GM21390 (cell line): ENCODE measurements at regions not wholly inside any gene's neighbourhood (a gene's known extent, or its start where the extent isn't known, plus 50 kb on each side); places are given as distances from the start of the nearest gene placed in this dataset.
"Not testable (repeated sequence)": the region's sequence is repeated elsewhere in the genome, so short reads cannot be mapped to it uniquely, and the experiment has no call there.

Source experiments
- ATAC-seq: cut with Tn5 transposase; IDR thresholded peaks from one replicate; pipeline ENCODE4 v1.9.1; 2021; ENCODE audit not compliant: unreplicated experiment

- ATAC-seq = no peak
Observed at GRCh38 chr13:99792079-99792921, 179.3 kb downstream of the ZIC5 start.

- no peak for ATAC-seq
Observed at GRCh38 chr13:99782669-99783068, 188.9 kb downstream of the ZIC5 start.

GRCh38 chr13:99778500-99778899, 193.1 kb downstream of the ZIC5 start:
- no peak for ATAC-seq

- no peak for ATAC-seq
Observed at GRCh38 chr13:99777873-99778272, 193.7 kb downstream of the ZIC5 start.

- no peak for ATAC-seq
Observed at GRCh38 chr13:99774644-99775043, 196.9 kb downstream of the ZIC5 start.

GRCh38 chr13:99768986-99769385, 202.6 kb downstream of the ZIC5 start:
- no peak for ATAC-seq

GRCh38 chr13:99766641-99767045, 204.9 kb downstream of the ZIC5 start:
- ATAC-seq = no peak

GRCh38 chr13:99765869-99766268, 205.7 kb downstream of the ZIC5 start:
- ATAC-seq = no peak

GRCh38 chr13:99760456-99760855, 211.1 kb downstream of the ZIC5 start:
- ATAC-seq = no peak

GRCh38 chr13:99759163-99759552, 212.4 kb downstream of the ZIC5 start:
- ATAC-seq = no peak

GRCh38 chr13:99758460-99759162, 213.0 kb downstream of the ZIC5 start:
- no peak for ATAC-seq

GRCh38 chr13:99757756-99758459, 213.7 kb downstream of the ZIC5 start:
- ATAC-seq = no peak

- no peak for ATAC-seq
Observed at GRCh38 chr13:99756281-99756680, 215.3 kb downstream of the ZIC5 start.

- ATAC-seq = not testable (repeated sequence)
Observed at GRCh38 chr13:99754750-99755149, 216.8 kb downstream of the ZIC5 start.

- ATAC-seq = no peak
Observed at GRCh38 chr13:99752373-99752772, 219.2 kb downstream of the ZIC5 start.

- ATAC-seq = no peak
Observed at GRCh38 chr13:99751517-99752199, 219.9 kb downstream of the ZIC5 start.

GRCh38 chr13:99750951-99751350, 220.6 kb downstream of the ZIC5 start:
- no peak for ATAC-seq

GRCh38 chr13:99749271-99750019, 222.1 kb downstream of the ZIC5 start:
- no peak for ATAC-seq

- no peak for ATAC-seq
Observed at GRCh38 chr13:99747403-99747710, 224.2 kb downstream of the ZIC5 start.

- ATAC-seq = no peak
Observed at GRCh38 chr13:99746637-99747402, 224.7 kb downstream of the ZIC5 start.
